ENCODE measurements at regions not wholly inside any gene's neighbourhood (a gene's known extent, or its start where the extent isn't known, plus 50 kb on each side); places are given as distances from the start of the nearest gene placed in this dataset.

GRCh38 chr6:135617222-135617621 lies 119.7 kb upstream of the AHI1 start:
- H3K9me3 ChIP-seq (ENCODE audit: control insufficient read depth in 1 of 2, insufficient read depth in 1 of 2, low read depth in 1 of 2, low read length in 2 of 2) = no peaks in the 10 kb centered on the region
- no peak overlapping the region for H2AFZ ChIP-seq (ENCODE audit: low read depth, low read length, poor library complexity, severe bottlenecking)
- CTCF ChIA-PET = no interaction called here
- ATAC-seq = no peak
- intact Hi-C loops (cut with micrococcal nuclease) = no loop called here
- no peak overlapping the region for H3K27ac ChIP-seq (ENCODE audit: low read depth, low read length)
- DNase-seq (ENCODE audit: low read depth, low spot score) = no peak
- no peaks in the 10 kb centered on the region for H3K9me2 ChIP-seq (ENCODE audit: insufficient read depth)
- H3K27me3 ChIP-seq (ENCODE audit: insufficient read depth, low read length) = no peaks in the 10 kb centered on the region
- POLR2A ChIA-PET = no interaction called here
- BruUV-seq (replicated peaks) = no TSS peak
- H4K20me1 ChIP-seq (ENCODE audit: insufficient read depth) = no peaks in the 10 kb centered on the region
- RAD21 ChIA-PET (ENCODE audit: low non-redundant PET in 1 of 2, low total read pairs in 2 of 2, uncharacterized antibody in 2 of 2, unreplicated experiment in 2 of 2) = no interaction called here
- no peak overlapping the region for H3K9ac ChIP-seq (ENCODE audit: low read length)
- no peaks in the 10 kb centered on the region for H3K79me2 ChIP-seq (ENCODE audit: insufficient read depth, low read length)
- H3K36me3 ChIP-seq (ENCODE audit: control insufficient read depth in 1 of 2, insufficient read depth in 2 of 2, low read length in 2 of 2) = no peaks in the 10 kb centered on the region
- TF ChIP-seq ZNF274 (IDR thresholded peaks at IDR 0.05; ENCODE audit: low read depth, low read length) = no peak
- no peak for TF ChIP-seq REST (IDR thresholded peaks at IDR 0.05; ENCODE audit: low read depth)
- TF ChIP-seq EZH2 (IDR thresholded peaks at IDR 0.05) = no peak
- no peak for TF ChIP-seq ELF1 (IDR thresholded peaks at IDR 0.05; ENCODE audit: borderline replicate concordance, low read depth)
- no peak for TF ChIP-seq CEBPB (IDR thresholded peaks at IDR 0.05; ENCODE audit: low read depth)
- TF ChIP-seq MAX (IDR thresholded peaks at IDR 0.05) = no peak
- TF ChIP-seq SRF (IDR thresholded peaks at IDR 0.05; ENCODE audit: low read depth) = no peak
- TF ChIP-seq FOSL1 (IDR thresholded peaks at IDR 0.05; ENCODE audit: low read depth) = no peak
- TF ChIP-seq SIN3A (IDR thresholded peaks at IDR 0.05; ENCODE audit: low read depth) = no peak
- no peak for TF ChIP-seq RAD21 (IDR thresholded peaks at IDR 0.05; ENCODE audit: low read depth)
- TF ChIP-seq SP1 (IDR thresholded peaks at IDR 0.05; ENCODE audit: low read depth) = no peak
- no peak for TF ChIP-seq EZH2phosphoT487 (IDR thresholded peaks at IDR 0.05; ENCODE audit: borderline replicate concordance)
- no peak for TF ChIP-seq JUND (IDR thresholded peaks at IDR 0.05)
- no peak for TF ChIP-seq POLR2A (IDR thresholded peaks at IDR 0.05; ENCODE audit: borderline replicate concordance, extremely low read depth, insufficient read depth, insufficient read length)
- no peak for TF ChIP-seq TCF7L2 (IDR thresholded peaks at IDR 0.05; ENCODE audit: borderline replicate concordance, extremely low read depth, insufficient read depth, insufficient read length)
- no peak for TF ChIP-seq CBX3 (IDR thresholded peaks at IDR 0.05; ENCODE audit: low read depth)
- no peak overlapping the region for H3K4me3 ChIP-seq (replicated peaks in 1 of 2; ENCODE audit: low read depth in 1 of 2, low read length in 2 of 2)
- H3K4me1 ChIP-seq (ENCODE audit: control insufficient read depth in 1 of 2, insufficient read depth in 2 of 2, low read length in 2 of 2) = no peaks in the 10 kb centered on the region
- H3K4me2 ChIP-seq (ENCODE audit: low read length) = no peak overlapping the region
